ENCODE measurements at regions not wholly inside any gene's neighbourhood (a gene's known extent, or its start where the extent isn't known, plus 50 kb on each side); places are given as distances from the start of the nearest gene placed in this dataset.

DNA sequence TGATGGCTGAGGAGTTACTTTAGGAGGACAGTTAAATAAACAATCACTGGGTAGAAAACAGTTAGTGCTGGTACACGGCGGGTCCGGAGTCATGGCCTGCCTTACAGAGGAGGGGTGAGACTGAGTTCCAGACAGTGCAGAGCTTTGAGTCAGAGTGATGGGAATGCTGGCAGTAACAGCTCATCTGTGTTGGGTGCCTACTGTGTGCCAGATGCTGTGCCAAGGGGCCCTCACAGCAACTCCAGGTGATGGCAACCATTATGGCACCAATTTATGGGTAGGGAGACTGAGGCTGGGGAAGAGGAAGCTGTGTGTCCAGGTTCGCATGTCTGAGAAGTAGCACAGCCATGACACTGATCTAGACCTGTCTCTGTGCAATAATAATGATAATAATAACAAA, 132.6 kb downstream of the CEBPB start:
- Histone ChIP-seq H3K36me3 (ENCODE audit: control insufficient read depth, insufficient read depth, low read length) (no peaks in the 10 kb centered on the region), H3K9me3 (ENCODE audit: control insufficient read depth, low read length) (no peaks in the 10 kb centered on the region), H2AFZ (no peak overlapping the region), H3K27ac (no peak overlapping the region), H3K4me1 (no peaks in the 10 kb centered on the region), H3K79me2 (no peaks in the 10 kb centered on the region), H3K4me2 (ENCODE audit: low read length) (no peak overlapping the region), H3K4me3 (ENCODE audit: low read depth, low read length) (no peak overlapping the region), H3K27me3 (ENCODE audit: control insufficient read depth, insufficient read depth, low read length) (no peaks in the 10 kb centered on the region), H3K9ac (no peak overlapping the region)
- TF ChIP-seq, protein P1, sequence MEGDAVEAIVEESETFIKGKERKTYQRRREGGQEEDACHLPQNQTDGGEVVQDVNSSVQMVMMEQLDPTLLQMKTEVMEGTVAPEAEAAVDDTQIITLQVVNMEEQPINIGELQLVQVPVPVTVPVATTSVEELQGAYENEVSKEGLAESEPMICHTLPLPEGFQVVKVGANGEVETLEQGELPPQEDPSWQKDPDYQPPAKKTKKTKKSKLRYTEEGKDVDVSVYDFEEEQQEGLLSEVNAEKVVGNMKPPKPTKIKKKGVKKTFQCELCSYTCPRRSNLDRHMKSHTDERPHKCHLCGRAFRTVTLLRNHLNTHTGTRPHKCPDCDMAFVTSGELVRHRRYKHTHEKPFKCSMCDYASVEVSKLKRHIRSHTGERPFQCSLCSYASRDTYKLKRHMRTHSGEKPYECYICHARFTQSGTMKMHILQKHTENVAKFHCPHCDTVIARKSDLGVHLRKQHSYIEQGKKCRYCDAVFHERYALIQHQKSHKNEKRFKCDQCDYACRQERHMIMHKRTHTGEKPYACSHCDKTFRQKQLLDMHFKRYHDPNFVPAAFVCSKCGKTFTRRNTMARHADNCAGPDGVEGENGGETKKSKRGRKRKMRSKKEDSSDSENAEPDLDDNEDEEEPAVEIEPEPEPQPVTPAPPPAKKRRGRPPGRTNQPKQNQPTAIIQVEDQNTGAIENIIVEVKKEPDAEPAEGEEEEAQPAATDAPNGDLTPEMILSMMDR (IDR thresholded peaks at IDR 0.05): no peak

DNA sequence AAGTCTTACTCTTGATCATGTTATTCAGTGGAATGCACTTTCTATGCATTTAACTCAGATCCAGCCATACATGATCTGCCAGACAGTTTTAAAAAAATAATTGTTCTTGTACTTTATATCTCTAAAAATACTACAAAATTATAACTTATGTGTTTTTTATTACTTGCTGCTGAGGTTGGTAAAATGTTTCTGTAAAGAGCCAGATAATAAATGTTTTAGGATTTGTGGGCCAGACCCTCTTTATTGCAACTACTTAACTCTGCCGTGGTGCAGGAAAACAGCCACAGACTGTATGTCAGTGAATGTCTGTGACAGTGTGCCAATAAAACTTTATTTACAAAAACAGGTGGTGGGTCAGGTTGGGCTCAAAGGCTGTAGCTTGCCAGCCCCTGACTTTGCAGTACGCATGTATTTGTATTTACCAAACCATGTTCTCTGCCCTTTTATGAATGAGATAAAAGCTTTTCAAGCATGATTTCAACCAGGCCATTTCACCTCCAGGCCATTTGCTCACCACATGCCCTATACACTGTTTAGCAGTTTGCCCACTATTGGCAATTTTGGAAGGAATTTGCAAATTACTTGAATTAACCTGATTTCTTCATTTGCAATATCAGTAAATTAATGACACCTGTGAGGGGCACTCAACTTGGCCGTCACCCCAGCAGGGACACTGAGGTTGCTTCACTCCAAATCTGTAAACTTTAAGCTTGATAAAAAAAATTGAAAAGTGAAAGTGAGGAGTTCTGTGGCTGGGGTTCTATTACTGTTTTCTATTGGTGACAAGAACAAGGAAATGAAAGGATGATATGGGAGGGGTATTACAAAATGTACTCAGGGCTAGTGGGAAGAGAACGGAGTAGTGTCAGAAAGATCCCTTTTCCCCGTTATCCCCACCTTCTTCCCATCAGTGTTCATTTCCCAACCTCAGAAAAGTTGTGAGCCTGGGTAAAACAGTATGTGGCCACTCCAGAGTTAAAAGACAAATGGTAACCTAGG, 133.4 kb downstream of the CEBPB start:
- H3K79me2 ChIP-seq: no peaks in the 10 kb centered on the region
- H3K27me3 ChIP-seq (ENCODE audit: control insufficient read depth, insufficient read depth, low read length): no peaks in the 10 kb centered on the region
- H3K9ac ChIP-seq: no peak overlapping the region
- H3K9me3 ChIP-seq (ENCODE audit: control insufficient read depth, low read length): no peaks in the 10 kb centered on the region
- no peak overlapping the region for H3K27ac ChIP-seq
- TF ChIP-seq, protein P1 (IDR thresholded peaks at IDR 0.05): no peak
- no peaks in the 10 kb centered on the region for H3K4me1 ChIP-seq
- H3K4me2 ChIP-seq (ENCODE audit: low read length): no peak overlapping the region
- H3K36me3 ChIP-seq (ENCODE audit: control insufficient read depth, insufficient read depth, low read length): no peaks in the 10 kb centered on the region
- H3K4me3 ChIP-seq (ENCODE audit: low read depth, low read length): no peak overlapping the region
- H2AFZ ChIP-seq: no peak overlapping the region

DNA sequence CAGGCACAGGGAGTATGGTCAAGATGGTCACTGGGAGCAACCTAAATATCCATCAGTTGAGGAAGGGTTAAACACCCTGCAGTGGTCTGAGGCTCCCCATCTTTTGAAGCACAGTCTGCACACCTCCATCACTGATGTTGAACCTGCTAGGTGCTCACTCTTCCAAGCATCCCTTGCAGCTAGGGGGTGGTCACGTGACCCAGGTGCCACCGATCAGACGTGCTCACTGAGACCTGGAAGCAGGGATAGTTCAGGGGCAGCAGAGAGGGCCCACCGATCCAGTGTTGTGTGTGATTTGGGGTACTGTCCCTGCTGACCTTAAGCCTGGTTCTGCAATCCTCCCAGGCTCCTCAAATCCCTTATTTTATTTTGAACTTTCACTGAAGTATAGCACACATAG, 134.6 kb downstream of the CEBPB start:
- Histone ChIP-seq H3K79me2 (no peaks in the 10 kb centered on the region), H3K27me3 (ENCODE audit: control insufficient read depth, insufficient read depth, low read length) (no peaks in the 10 kb centered on the region), H3K4me1 (no peaks in the 10 kb centered on the region), H3K27ac (no peak overlapping the region), H3K4me3 (ENCODE audit: low read depth, low read length) (no peak overlapping the region), H3K36me3 (ENCODE audit: control insufficient read depth, insufficient read depth, low read length) (no peaks in the 10 kb centered on the region), H2AFZ (no peak overlapping the region), H3K4me2 (ENCODE audit: low read length) (no peak overlapping the region), H3K9ac (no peak overlapping the region), H3K9me3 (ENCODE audit: control insufficient read depth, low read length) (no peaks in the 10 kb centered on the region)
- TF ChIP-seq, protein P1 (IDR thresholded peaks at IDR 0.05): no peak

DNA sequence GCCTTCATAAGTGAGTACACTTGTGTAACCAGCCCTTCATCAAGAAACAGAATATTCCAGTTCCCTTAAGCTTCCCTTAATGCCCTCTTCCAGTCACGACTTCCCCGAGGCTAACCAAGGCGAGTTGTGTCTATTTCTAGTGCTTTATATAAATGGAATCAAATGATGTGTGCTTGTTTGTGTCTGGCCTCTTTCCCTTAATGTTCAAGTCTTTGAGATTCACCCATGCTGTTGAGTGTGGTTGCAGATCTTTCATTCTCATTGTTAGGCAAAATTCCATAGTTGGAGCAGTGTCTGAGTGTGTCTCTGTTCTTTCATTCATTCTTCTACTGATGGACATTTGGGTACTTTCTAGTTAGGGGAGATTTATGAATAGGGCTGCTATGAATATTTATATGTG, 135.0 kb downstream of the CEBPB start:
- no peaks in the 10 kb centered on the region for H3K4me1 ChIP-seq
- no peaks in the 10 kb centered on the region for H3K79me2 ChIP-seq
- no peak overlapping the region for H3K9ac ChIP-seq
- H3K36me3 ChIP-seq (ENCODE audit: control insufficient read depth, insufficient read depth, low read length): no peaks in the 10 kb centered on the region
- H3K27me3 ChIP-seq (ENCODE audit: control insufficient read depth, insufficient read depth, low read length): no peaks in the 10 kb centered on the region
- H3K4me2 ChIP-seq (ENCODE audit: low read length): no peak overlapping the region
- no peak overlapping the region for H3K4me3 ChIP-seq (ENCODE audit: low read depth, low read length)
- H2AFZ ChIP-seq: no peak overlapping the region
- no peaks in the 10 kb centered on the region for H3K9me3 ChIP-seq (ENCODE audit: control insufficient read depth, low read length)
- TF ChIP-seq, protein P1 (IDR thresholded peaks at IDR 0.05): no peak
- no peak overlapping the region for H3K27ac ChIP-seq

All from parathyroid adenoma (tissue), 2 donors.